OCI-M2 (cell line): ENCODE measurements at regions not wholly inside any gene's neighbourhood (a gene's known extent, or its start where the extent isn't known, plus 50 kb on each side); places are given as distances from the start of the nearest gene placed in this dataset.

Experiments
- DNase-seq: peaks from one replicate; lab custom pipeline; 2025; ENCODE audit not compliant: unreplicated experiment; lab: John Stamatoyannopoulos, UW

- DNase-seq: no peak
Observed at GRCh38 chr2:241942416-241943208, 73.1 kb downstream of the RTP5 start.

GRCh38 chr2:241943209-241943850 is 73.8 kb downstream of the RTP5 start:
- no peak for DNase-seq

- no peak for DNase-seq
Observed at GRCh38 chr2:241943961-241944575, 74.5 kb downstream of the RTP5 start.

- no peak for DNase-seq
Observed at GRCh38 chr2:241944821-241945220, 75.3 kb downstream of the RTP5 start.

GRCh38 chr2:241945311-241945710 is 75.8 kb downstream of the RTP5 start:
- DNase-seq: no peak

- DNase-seq: no peak
Observed at GRCh38 chr2:241945803-241946202, 76.3 kb downstream of the RTP5 start.

- DNase-seq: no peak
Observed at GRCh38 chr2:241946306-241947003, 76.9 kb downstream of the RTP5 start.

- DNase-seq: no peak
Observed at GRCh38 chr2:241947004-241947350, 77.4 kb downstream of the RTP5 start.

- no peak for DNase-seq
Observed at GRCh38 chr2:241947401-241947800, 77.9 kb downstream of the RTP5 start.

GRCh38 chr2:241947876-241948275 is 78.3 kb downstream of the RTP5 start:
- DNase-seq: no peak

GRCh38 chr2:241948299-241948897 is 78.9 kb downstream of the RTP5 start:
- no peak for DNase-seq

GRCh38 chr2:241948901-241949735 is 79.6 kb downstream of the RTP5 start:
- DNase-seq: no peak

- DNase-seq: no peak
Observed at GRCh38 chr2:241949736-241950412, 80.3 kb downstream of the RTP5 start.

- no peak for DNase-seq
Observed at GRCh38 chr2:241950413-241951315, 81.1 kb downstream of the RTP5 start.

GRCh38 chr2:241951316-241951700 is 81.8 kb downstream of the RTP5 start:
- DNase-seq: no peak

GRCh38 chr2:241951920-241952319 is 82.4 kb downstream of the RTP5 start:
- DNase-seq: no peak

GRCh38 chr2:241952816-241953215 is 83.3 kb downstream of the RTP5 start:
- no peak for DNase-seq

- DNase-seq: no peak
Observed at GRCh38 chr2:241953324-241953928, 83.9 kb downstream of the RTP5 start.
